GM12891 (cell line): ENCODE measurements at regions not wholly inside any gene's neighbourhood (a gene's known extent, or its start where the extent isn't known, plus 50 kb on each side); places are given as distances from the start of the nearest gene placed in this dataset.
"Not testable (repeated sequence)": the region's sequence is repeated elsewhere in the genome, so short reads cannot be mapped to it uniquely, and the experiment has no call there.

Source experiments
- DNase-seq: peaks from one replicate; pipeline ENCODE4 v3.0.0; 2011; ENCODE audit warnings: low spot score; ENCODE audit not compliant: insufficient read length
- FAIRE-seq: peaks from 2 replicates; lab custom pipeline; 2011; peaks lifted over from hg19 to GRCh38; lab: Jason Lieb, UNC
- PAX5 ChIP-seq: IDR thresholded peaks from 2 replicates; pipeline ENCODE4 v1.6.1; 2011; ENCODE audit warnings: low read length, moderate library complexity, mild to moderate bottlenecking; ENCODE audit not compliant: insufficient read depth, severe bottlenecking
- POLR2A ChIP-seq: IDR thresholded peaks from 2 replicates; pipeline ENCODE4 v1.6.1; 2011; ENCODE audit warnings: low read depth, low read length, control low read depth
- POLR2AphosphoS5 ChIP-seq: IDR thresholded peaks from 2 replicates; pipeline ENCODE4 v1.6.1; 2011; ENCODE audit warnings: low read depth, low read length, control low read depth
- POU2F2 ChIP-seq: IDR thresholded peaks from 2 replicates; pipeline ENCODE4 v1.6.1; 2011; ENCODE audit warnings: low read depth, mild to moderate bottlenecking, control low read depth, low read length, moderate library complexity
- SPI1 ChIP-seq: IDR thresholded peaks from 2 replicates; pipeline ENCODE4 v1.6.1; 2011; ENCODE audit warnings: low read depth, low read length, control low read depth
- TAF1 ChIP-seq: IDR thresholded peaks from 2 replicates; pipeline ENCODE4 v1.6.1; 2011; ENCODE audit warnings: low read depth, low read length, control low read depth

- TF ChIP-seq PAX5 = no peak
- FAIRE-seq (no peak), DNase-seq (no peak)
These were observed 355.5 kb upstream of the ROPN1 start for GRCh38 chr3:124347418-124347817.

GRCh38 chr3:124348555-124348954 lies 356.6 kb upstream of the ROPN1 start:
- DNase-seq = not testable (repeated sequence)

GRCh38 chr3:124351430-124352148 lies 359.7 kb upstream of the ROPN1 start:
- DNase-seq (peak; percentile 17), FAIRE-seq (no peak)
- TF ChIP-seq POLR2A (no peak), POLR2AphosphoS5 (no peak), TAF1 (no peak), POU2F2 (no peak), SPI1 (no peak), PAX5 (no peak)

More at GRCh38 chr3:124348555-124348954, 356.6 kb upstream of the ROPN1 start:
- FAIRE-seq = not testable (repeated sequence)

- FAIRE-seq (no peak), DNase-seq (no peak)
These were observed 360.2 kb upstream of the ROPN1 start for GRCh38 chr3:124352149-124352539.

GRCh38 chr3:124353691-124354090 lies 361.8 kb upstream of the ROPN1 start:
- FAIRE-seq = no peak
- DNase-seq = no peak
- TF ChIP-seq POLR2AphosphoS5 (no peak), PAX5 (no peak), POLR2A (no peak), TAF1 (no peak), POU2F2 (no peak), SPI1 (no peak)

More at GRCh38 chr3:124352149-124352539, 360.2 kb upstream of the ROPN1 start:
- TF ChIP-seq POLR2AphosphoS5 = no peak
- TF ChIP-seq TAF1 = no peak
- no peak for TF ChIP-seq POLR2A
- no peak for TF ChIP-seq POU2F2
- no peak for TF ChIP-seq PAX5
- no peak for TF ChIP-seq SPI1

- FAIRE-seq (no peak), DNase-seq (no peak)
- TF ChIP-seq POU2F2 (no peak), PAX5 (no peak), POLR2AphosphoS5 (no peak), POLR2A (no peak), TAF1 (no peak), SPI1 (no peak)
These were observed 362.2 kb upstream of the ROPN1 start for GRCh38 chr3:124354150-124354549.

- DNase-seq (no peak), FAIRE-seq (no peak)
- TF ChIP-seq POU2F2 (no peak), POLR2A (no peak), PAX5 (no peak), SPI1 (no peak), POLR2AphosphoS5 (no peak), TAF1 (no peak)
These were observed 366.2 kb upstream of the ROPN1 start for GRCh38 chr3:124358156-124358555.

GRCh38 chr3:124360155-124360554 lies 368.2 kb upstream of the ROPN1 start:
- FAIRE-seq (no peak), DNase-seq (no peak)
- no peak for TF ChIP-seq POLR2A
- TF ChIP-seq POLR2AphosphoS5 = no peak
- no peak for TF ChIP-seq SPI1
- no peak for TF ChIP-seq POU2F2
- TF ChIP-seq PAX5 = no peak
- no peak for TF ChIP-seq TAF1

GRCh38 chr3:124360563-124360962 lies 368.6 kb upstream of the ROPN1 start:
- no peak for TF ChIP-seq SPI1
- no peak for TF ChIP-seq POLR2A
- no peak for TF ChIP-seq TAF1
- no peak for TF ChIP-seq POLR2AphosphoS5
- no peak for TF ChIP-seq PAX5
- no peak for TF ChIP-seq POU2F2
- FAIRE-seq (no peak), DNase-seq (no peak)

GRCh38 chr3:124361566-124361965 lies 368.7 kb upstream of the UMPS start:
- DNase-seq (no peak), FAIRE-seq (no peak)
- no peak for TF ChIP-seq POLR2A
- no peak for TF ChIP-seq POU2F2
- no peak for TF ChIP-seq TAF1
- no peak for TF ChIP-seq SPI1
- no peak for TF ChIP-seq PAX5
- TF ChIP-seq POLR2AphosphoS5 = no peak

- no peak for DNase-seq
- no peak for TF ChIP-seq SPI1
- no peak for TF ChIP-seq TAF1
- TF ChIP-seq POLR2A = no peak
- no peak for TF ChIP-seq POU2F2
- TF ChIP-seq POLR2AphosphoS5 = no peak
- TF ChIP-seq PAX5 = no peak
- FAIRE-seq = no peak
These were observed 367.8 kb upstream of the UMPS start for GRCh38 chr3:124362455-124362854.
